Left hindlimb (tissue), 1 donor: ENCODE measurements at regions not wholly inside any gene's neighbourhood (a gene's known extent, or its start where the extent isn't known, plus 50 kb on each side); places are given as distances from the start of the nearest gene placed in this dataset.

Experiments
- DNase-seq: peaks from one replicate; pipeline ENCODE4 v3.0.0-alpha.2; 2018

DNA sequence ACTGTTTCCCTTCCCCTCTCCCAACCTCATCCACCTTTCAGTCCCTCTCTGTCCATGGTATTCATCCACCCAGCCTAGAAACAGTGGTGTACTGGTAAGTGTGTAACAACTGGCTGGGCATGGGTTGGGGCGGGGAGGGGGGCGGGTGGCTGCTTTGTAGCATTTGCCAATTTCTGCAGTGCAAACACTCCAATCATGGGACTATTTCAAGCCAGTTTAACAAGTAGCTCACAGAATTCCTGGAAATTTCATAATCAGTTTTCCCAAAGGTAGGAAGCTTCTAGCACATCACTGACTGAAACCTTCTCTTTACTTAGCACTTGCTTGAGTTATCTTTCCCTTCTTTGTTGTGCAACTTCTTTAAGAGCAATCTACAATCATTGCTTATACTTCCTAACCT is 100.8 kb upstream of the WASF3 start:
- DNase-seq, result no peak

DNA sequence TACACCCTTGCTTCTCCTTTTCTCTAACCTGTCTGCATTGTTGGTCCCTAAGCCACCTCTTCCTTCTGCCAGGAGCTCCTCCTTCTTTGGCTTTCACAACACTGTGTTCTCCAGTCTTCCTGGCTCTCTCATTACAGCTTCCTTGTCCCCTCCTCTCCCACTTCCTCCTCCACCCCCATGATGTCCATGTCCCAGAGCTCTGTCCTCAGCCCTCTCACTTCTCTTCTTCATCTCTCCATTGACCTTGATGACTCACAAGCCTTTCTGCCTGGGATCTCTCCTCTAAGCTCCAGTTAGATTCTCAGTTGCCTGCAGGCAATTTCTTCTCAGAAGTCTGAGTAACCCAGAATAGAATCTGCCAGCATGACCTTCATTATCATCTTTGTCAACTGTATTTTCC is 100.3 kb upstream of the WASF3 start:
- DNase-seq, result no peak

DNA sequence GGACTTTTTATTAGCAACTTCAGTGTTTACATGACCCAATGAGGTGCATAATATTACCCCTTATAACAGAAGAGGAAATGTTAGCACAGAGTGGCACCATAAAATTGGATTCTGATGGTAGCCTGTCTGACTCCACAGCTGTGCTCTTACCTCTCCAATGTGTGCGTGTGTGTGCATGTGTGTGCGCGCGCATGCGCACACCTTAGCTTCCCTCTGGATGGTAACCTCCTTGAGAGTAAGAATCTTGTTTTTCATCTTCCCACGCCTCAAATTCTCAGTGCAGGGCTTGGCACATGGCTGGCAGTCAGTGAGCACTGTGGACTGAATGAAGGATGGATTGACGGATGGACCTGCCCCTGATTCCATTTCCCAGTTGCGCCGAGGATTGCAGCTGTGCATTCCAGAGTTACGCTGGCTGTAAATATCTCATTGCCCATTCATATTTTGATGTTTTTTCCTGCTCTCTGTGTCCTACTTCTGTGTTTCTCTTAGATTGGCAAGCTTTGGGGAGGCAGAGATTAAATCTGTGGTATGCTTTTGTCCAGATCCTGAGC is 99.2 kb upstream of the WASF3 start:
- peak; percentile 63 for DNase-seq

DNA sequence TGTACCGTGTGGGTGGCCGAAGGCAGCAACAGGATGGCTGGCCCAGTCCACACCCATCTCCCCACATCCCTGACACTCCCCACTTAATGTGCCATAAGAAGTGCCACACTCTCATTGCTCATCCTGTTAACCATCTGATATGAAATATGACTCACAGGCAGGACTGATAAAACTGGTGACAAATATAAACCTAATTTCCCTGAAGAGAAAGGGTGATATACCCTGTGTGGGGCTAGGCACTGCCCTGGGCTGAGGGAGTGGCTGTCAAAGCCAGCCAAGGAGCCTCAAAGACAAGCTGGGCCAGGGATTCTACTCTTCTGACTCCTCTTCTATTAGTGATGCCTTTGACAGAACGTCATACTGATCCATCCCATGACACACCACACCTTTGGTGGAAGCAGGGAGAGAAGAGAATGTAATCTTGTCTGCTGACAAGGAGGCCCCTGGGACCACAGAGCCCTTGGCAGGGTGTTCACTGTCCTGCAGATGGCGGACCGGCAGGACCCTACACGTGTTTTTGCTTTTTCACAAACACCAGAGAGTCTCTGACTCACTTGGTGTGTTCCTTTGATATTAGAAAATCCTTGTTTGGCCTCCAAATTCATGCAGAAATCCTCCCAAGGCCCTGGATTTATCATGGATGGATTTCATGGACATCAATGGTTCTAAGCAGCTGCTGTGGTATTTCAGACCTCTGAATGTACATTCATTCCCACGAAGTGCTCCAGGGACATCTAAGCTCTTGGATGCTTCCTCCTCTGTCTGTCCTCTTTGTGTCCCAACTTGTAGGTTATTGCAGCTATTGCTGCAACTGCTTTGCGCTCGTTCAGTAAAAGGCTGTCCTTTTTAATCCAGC is 98.0 kb upstream of the WASF3 start:
- DNase-seq, result peak; percentile 50

DNA sequence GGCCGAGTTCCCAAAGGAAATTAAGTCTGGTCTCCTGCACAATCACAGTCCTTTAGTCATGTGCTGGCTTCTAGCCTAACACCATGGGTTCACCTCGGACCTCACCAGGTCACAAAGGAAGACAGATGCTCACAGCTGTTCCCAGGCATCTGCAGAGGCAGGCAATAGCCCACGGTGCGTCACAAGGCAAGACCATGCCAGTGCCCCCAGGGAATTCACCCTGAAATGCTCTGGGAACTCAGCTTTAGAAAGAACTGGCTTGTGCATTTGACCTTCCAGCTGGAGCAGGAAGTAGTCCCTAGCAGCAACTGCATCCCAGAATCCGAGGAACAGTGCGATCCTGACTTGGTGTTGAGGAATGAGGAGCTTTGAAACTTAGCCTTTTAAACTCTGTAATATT is 96.8 kb upstream of the WASF3 start:
- DNase-seq, result peak; percentile 76

DNA sequence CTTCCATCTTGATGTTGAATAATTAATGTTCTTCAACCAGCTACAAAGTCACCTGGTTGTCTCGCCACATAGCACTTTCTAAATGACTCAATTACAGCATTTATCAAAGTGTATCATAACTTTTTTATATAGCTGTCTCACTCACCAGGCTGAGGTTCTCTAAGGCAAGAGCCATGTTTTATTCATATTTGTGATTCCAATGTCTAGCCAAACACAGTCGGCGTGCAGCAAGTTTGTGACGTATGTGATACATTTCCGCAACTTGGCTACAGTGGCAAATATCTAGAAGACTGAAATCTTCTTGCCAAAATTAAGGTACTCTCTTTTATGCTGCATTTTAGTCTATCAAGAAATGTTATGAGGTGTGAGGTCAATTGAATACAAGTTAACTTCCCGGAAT is 94.2 kb upstream of the WASF3 start:
- DNase-seq, result no peak

- DNase-seq, result no peak
Observed at GRCh38 chr13:26463848-26464247, 93.6 kb upstream of the WASF3 start.

GRCh38 chr13:26465514-26465913 is 92.0 kb upstream of the WASF3 start:
- no peak for DNase-seq

GRCh38 chr13:26465954-26466353 is 91.5 kb upstream of the WASF3 start:
- no peak for DNase-seq

DNA sequence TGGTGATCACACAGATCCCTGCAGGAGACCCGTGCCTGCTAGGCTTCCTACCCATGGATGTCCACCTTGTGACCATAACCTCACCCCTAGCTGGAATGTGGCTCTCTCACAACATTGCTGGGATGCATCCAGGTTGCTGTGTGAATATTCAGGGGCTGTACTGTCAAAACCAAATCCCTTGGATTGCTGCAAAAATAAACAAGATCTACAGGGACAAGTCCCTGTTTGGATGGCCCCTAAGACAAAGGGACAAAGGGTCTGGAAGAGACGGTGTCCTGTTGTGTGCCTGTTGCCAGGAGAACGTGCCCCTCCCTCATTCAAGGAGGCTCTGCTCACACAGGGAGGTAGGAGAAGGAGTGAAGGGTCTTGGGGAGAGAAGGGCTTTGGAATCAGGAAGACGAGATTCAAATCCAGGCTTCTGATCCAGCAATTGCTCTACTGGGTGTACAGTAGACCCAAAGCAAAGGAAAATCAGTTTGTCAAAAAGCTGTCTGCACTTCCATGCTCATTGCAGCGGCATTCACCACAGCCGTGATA is 89.2 kb upstream of the WASF3 start:
- DNase-seq, result no peak

DNA sequence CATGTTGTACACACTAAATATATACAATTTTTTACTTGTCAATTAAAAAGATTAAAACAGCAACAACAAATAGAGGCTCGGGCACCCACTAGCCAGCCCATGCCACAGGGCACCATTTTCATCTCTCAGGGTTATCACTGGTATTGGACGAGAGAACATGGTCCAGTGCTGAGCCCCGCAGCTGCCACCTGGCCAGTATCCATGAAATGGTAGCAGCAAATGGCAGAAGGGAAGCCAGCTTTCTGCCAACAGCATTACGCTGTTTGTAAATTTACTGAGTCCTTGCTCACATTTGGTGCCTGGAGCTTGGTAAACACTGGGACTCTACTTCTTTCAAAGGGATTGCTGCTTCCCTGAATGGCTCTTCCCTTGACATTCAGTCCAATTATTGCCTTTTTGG is 87.9 kb upstream of the WASF3 start:
- DNase-seq, result no peak

- no peak for DNase-seq
Observed at GRCh38 chr13:26471807-26472206, 85.7 kb upstream of the WASF3 start.

DNA sequence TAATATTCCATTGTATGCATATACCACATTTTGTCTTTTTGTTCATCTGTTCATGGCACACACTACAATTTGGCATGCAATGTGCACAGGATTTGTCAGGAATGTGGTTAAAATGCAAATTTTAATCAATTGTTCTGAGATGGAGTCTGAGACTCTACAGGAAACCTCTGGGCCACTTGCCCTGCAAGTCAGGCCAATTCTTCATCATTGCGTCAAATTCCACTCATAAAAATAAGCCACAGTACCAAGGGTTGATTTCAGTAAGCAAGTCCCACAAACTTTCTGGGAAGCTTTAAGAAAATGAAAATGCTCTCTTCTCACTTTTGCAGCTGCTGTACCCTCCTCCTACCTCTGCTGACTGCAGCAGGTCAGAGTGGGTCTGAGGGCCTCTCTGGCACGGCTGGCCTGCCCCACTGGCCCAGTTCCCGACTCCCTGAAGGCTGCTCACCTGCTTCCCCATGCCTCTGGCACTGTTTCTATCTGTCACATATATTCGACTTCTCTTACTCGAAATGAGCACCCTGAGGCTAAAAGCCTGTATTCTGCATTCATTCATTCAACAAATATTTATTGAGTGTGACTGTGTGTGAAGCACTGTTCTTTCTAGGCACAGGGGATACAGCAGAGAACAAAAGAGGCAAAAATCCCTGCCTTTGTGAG is 83.8 kb upstream of the WASF3 start:
- no peak for DNase-seq

GRCh38 chr13:26474286-26474685 is 83.2 kb upstream of the WASF3 start:
- no peak for DNase-seq

GRCh38 chr13:26475176-26476110 is 82.0 kb upstream of the WASF3 start:
- DNase-seq, result no peak

- peak; percentile 64 for DNase-seq
Observed at GRCh38 chr13:26476111-26476781, 81.2 kb upstream of the WASF3 start.

DNA sequence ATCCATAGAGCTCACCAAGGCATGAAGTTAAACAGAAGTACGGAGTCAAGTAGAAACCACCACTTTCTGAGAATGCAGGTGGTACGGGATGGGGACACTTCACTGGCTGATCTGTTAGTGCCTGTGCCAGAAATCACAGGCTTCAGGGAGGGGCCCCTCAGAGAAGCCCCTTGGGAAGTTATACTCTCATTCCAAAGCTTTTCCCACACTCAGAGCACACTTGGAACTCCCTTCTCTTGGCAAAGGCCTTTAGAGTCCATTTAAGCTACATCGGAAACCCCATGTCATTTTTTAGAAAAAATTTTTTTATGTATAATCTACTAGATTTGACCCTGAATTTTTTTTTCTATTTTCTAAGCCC is 80.7 kb upstream of the WASF3 start:
- DNase-seq, result no peak

DNA sequence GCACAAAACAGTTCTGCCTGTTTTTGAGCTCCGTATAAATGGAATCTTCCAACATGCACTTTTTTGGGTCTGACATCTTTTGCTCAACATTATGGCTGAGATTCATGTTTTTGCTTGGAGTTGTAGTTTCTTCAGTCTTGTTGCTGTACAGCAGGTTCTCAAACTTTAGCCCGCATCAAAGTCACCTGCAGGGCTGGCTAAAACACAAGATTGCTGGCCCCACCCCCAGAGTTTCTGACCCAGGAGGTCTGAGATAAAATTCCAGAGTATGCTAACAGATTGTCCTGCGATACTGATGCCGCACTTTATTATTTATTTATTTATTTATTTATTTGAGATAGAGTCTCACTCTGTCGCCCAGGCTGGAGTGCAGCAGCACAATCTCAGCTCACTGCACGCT is 79.8 kb upstream of the WASF3 start:
- no peak for DNase-seq

DNA sequence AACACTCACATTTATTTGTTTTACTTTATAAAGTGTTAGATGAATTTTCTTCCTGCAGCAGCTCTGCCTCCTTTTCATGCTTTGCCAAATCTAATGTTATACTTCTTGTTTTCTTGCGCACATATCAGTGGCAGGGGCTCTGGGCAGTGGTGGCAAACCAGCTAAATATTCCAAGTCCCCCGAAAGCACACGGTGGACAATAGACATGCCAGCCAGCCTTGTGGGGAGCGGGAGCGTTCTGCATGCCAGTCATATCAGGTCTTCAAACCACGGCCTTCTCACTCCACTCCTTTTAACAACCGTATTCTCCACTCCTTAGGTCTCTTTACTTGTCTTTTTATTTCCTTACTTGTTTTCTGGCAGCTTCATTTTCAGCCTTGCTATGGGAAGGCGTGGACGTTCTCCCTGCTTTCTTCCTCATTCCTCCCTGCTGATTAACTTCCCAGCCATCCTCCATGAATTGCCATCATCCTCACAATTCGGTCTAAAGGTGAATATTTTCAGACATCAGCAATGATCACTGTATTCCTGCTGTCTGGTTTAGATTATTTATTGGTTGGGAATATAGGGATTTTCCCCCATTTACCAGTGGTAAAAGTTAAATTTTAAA is 77.1 kb upstream of the WASF3 start:
- no peak for DNase-seq

DNA sequence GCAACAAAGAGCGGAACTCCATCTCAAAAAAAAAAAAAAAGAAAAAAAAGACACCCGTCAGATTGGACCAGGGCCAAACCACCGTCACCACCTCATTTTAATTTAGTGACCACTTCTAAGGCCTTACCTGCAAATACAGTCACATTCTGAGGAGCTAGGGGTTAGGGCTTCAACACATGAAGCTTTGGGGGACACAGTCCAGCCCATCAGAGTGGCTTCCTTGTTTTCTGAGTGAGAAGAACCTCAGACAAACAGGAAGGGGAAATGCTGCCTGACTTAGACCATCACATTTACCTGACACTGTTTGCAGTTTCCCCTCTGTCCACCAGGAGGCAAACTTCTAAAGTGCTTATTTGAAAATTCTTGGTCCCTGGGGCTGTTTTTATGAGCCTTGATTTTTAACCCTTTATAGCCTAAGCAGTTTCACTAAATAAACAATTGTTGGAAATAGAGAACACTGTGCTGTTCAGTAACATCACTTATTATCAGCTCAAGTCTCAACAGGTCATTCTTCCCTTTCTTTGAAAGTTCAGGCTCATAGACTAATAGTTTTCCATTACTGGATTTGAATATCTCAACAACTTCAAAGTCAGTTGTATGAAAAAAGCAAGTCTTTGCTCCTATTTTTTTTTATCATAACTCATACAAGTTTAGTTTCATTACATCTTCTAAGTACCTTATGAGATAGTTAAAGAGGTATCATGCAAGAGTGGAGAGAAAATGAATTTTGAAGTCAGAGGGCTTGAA is 74.9 kb upstream of the WASF3 start:
- no peak for DNase-seq

GRCh38 chr13:26483546-26483945 is 73.9 kb upstream of the WASF3 start:
- DNase-seq, result no peak
